ENCODE measurements at regions not wholly inside any gene's neighbourhood (a gene's known extent, or its start where the extent isn't known, plus 50 kb on each side); places are given as distances from the start of the nearest gene placed in this dataset.

GRCh38 chr2:67945940-67946339 is 116.9 kb downstream of the C1D start (continued):
- TF ChIP-seq ZNF263 (CRISPR knock-in tag; IDR thresholded peaks at IDR 0.05; ENCODE audit: low read depth) (no peak), CBFB (CRISPR knock-in tag; IDR thresholded peaks at IDR 0.05; ENCODE audit: low read depth) (no peak), MYBL2 (CRISPR knock-in tag; IDR thresholded peaks at IDR 0.05) (no peak), ZMAT4 (CRISPR knock-in tag; IDR thresholded peaks at IDR 0.05) (no peak), ZNF317 (CRISPR knock-in tag; IDR thresholded peaks at IDR 0.05; ENCODE audit: borderline replicate concordance, low read depth) (no peak), JAZF1 (CRISPR knock-in tag; IDR thresholded peaks at IDR 0.05) (no peak), ZNF423 (CRISPR knock-in tag; IDR thresholded peaks at IDR 0.05) (no peak), RORB (CRISPR knock-in tag; IDR thresholded peaks at IDR 0.05) (no peak)

GRCh38 chr2:67948057-67948456 is 114.7 kb downstream of the C1D start:
- Mint-ChIP-seq H3K4me1 (peaks cover 4% of the 10 kb centered on the region), H3K4me3 (no peak overlapping the region), H3K27ac (no peak overlapping the region), H3K27me3 (ENCODE audit: low read depth) (peaks cover 6% of the 10 kb centered on the region; the same call in 1 of the 2 replicates), H3K9me3 (peaks cover 11% of the 10 kb centered on the region), H3K36me3 (peaks cover 4% of the 10 kb centered on the region; the same call in 1 of the 2 replicates)
- ChIA-PET POLR2A (no interaction called here), CTCF (no interaction called here)
- ATAC-seq, result no peak
- no peak for TF ChIP-seq USF1 (CRISPR knock-in tag; IDR thresholded peaks at IDR 0.05)
- TF ChIP-seq SMAD3 (CRISPR knock-in tag; IDR thresholded peaks at IDR 0.05; ENCODE audit: borderline replicate concordance), result no peak
- no peak for TF ChIP-seq ATF1 (CRISPR knock-in tag; IDR thresholded peaks at IDR 0.05)
- TF ChIP-seq GRHL2 (CRISPR knock-in tag; IDR thresholded peaks at IDR 0.05; ENCODE audit: insufficient replicate concordance, severe bottlenecking), result no peak
- TF ChIP-seq NR3C1 (CRISPR knock-in tag; conservative IDR thresholded peaks at IDR 0.05; ENCODE audit: low read depth), result no peak
- DNase-seq (ENCODE audit: low spot score), result no peak

GRCh38 chr2:67948506-67948905 is 114.3 kb downstream of the C1D start:
- DNase-seq (ENCODE audit: low spot score), result no peak

More at GRCh38 chr2:67948506-67948905, 114.3 kb downstream of the C1D start:
- no peak for ATAC-seq
- ChIA-PET CTCF (no interaction called here), POLR2A (no interaction called here)
- peaks cover 4% of the 10 kb centered on the region for H3K4me1 Mint-ChIP-seq
- TF ChIP-seq ATF3 (CRISPR knock-in tag; conservative IDR thresholded peaks at IDR 0.05), result no peak
- TF ChIP-seq JUN (CRISPR knock-in tag; IDR thresholded peaks at IDR 0.05), result no peak
- no peak for TF ChIP-seq OVOL2 (CRISPR knock-in tag; IDR thresholded peaks at IDR 0.05; ENCODE audit: borderline replicate concordance)
- no peak for TF ChIP-seq ZNF263 (CRISPR knock-in tag; IDR thresholded peaks at IDR 0.05; ENCODE audit: low read depth)
- TF ChIP-seq PRDM15 (CRISPR knock-in tag; IDR thresholded peaks at IDR 0.05), result no peak
- no peak for TF ChIP-seq FOXP1 (CRISPR knock-in tag; IDR thresholded peaks at IDR 0.05; ENCODE audit: borderline replicate concordance)
- TF ChIP-seq SMAD3 (CRISPR knock-in tag; IDR thresholded peaks at IDR 0.05; ENCODE audit: borderline replicate concordance), result no peak
- no peak for TF ChIP-seq ZBTB43 (CRISPR knock-in tag; IDR thresholded peaks at IDR 0.05)
- TF ChIP-seq CREM (CRISPR knock-in tag; IDR thresholded peaks at IDR 0.05), result no peak
- no peak for TF ChIP-seq ELF4 (CRISPR knock-in tag; IDR thresholded peaks at IDR 0.05; ENCODE audit: low read depth)
- H3K36me3 Mint-ChIP-seq, result no peaks in the 10 kb centered on the region
- no peak overlapping the region for H3K27ac Mint-ChIP-seq
- peaks cover 6% of the 10 kb centered on the region for H3K9me3 Mint-ChIP-seq
- no peak overlapping the region for H3K4me3 Mint-ChIP-seq
- peaks cover 6% of the 10 kb centered on the region; the same call in 1 of the 2 replicates for H3K27me3 Mint-ChIP-seq (ENCODE audit: low read depth)
